Neuronal stem cell (in vitro differentiated cells): ENCODE measurements at regions not wholly inside any gene's neighbourhood (a gene's known extent, or its start where the extent isn't known, plus 50 kb on each side); places are given as distances from the start of the nearest gene placed in this dataset.

ENCODE experiments used
- DNase-seq: peaks from one replicate; pipeline ENCODE4 v3.0.0-alpha.2; 2013; ENCODE audit warnings: low spot score
- H2AFZ ChIP-seq: one replicate; pipeline ENCODE4 v1.6.1; 2013; ENCODE audit warnings: mild to moderate bottlenecking, low read length, inconsistent platforms
- H2AK5ac ChIP-seq: 2 replicates; pipeline ENCODE4 v1.6.1; 2013; ENCODE audit warnings: low read depth, mild to moderate bottlenecking, inconsistent platforms, low read length, moderate library complexity, mixed read lengths
- H2BK120ac ChIP-seq: 2 replicates; pipeline ENCODE4 v1.6.1; 2013; ENCODE audit warnings: low read depth, mild to moderate bottlenecking, inconsistent platforms, low read length, moderate library complexity, mixed read lengths
- H2BK12ac ChIP-seq: one replicate; pipeline ENCODE4 v1.6.1; 2013; ENCODE audit warnings: low read length, inconsistent platforms
- H2BK15ac ChIP-seq: 2 replicates; pipeline ENCODE4 v1.6.1; 2013; ENCODE audit warnings: mild to moderate bottlenecking, low read length, inconsistent platforms, mixed read lengths
- H2BK5ac ChIP-seq: one replicate; pipeline ENCODE4 v1.6.1; 2013; ENCODE audit warnings: inconsistent platforms, mild to moderate bottlenecking, low read length, moderate library complexity
- H3K14ac ChIP-seq: one replicate; pipeline ENCODE4 v1.6.1; 2013; ENCODE audit warnings: low read length, inconsistent platforms
- H3K18ac ChIP-seq: 2 replicates; pipeline ENCODE4 v1.6.1; 2013; ENCODE audit warnings: low read length, inconsistent platforms
- H3K23ac ChIP-seq: 2 replicates; pipeline ENCODE4 v1.6.1; 2013; ENCODE audit warnings: low read depth, mild to moderate bottlenecking, mixed read lengths, low read length, inconsistent platforms; ENCODE audit not compliant: poor library complexity
- H3K27ac ChIP-seq: replicated peaks from 3 replicates; pipeline ENCODE4 v1.5.1; 2013; ENCODE audit warnings: low read length, inconsistent platforms
- H3K27me3 ChIP-seq, 3 experiments: 2 replicates each; pipeline ENCODE4 v1.6.1; 2013; ENCODE audit warnings: low read length in 3 of 3, mild to moderate bottlenecking in 2 of 3, inconsistent platforms in 1 of 3, low read depth in 1 of 3, mixed read lengths in 1 of 3, moderate library complexity in 1 of 3; ENCODE audit not compliant: control insufficient read depth in 3 of 3, insufficient read depth in 3 of 3
- H3K36me3 ChIP-seq, 2 donors: replicated peaks in 1 of 2; 2 replicates each; pipeline ENCODE4 v1.6.1; 2013; ENCODE audit warnings: low read length in 2 of 2; ENCODE audit not compliant: control insufficient read depth in 2 of 2, insufficient read depth in 2 of 2
- H3K4ac ChIP-seq: 2 replicates; pipeline ENCODE4 v1.6.1; 2013; ENCODE audit warnings: inconsistent platforms, mild to moderate bottlenecking, low read length, moderate library complexity
- H3K4me1 ChIP-seq, 2 donors: 1 replicate in 1 of 2; 2 replicates in 1 of 2; pipeline ENCODE4 v1.6.1; 2013; ENCODE audit warnings: low read length in 2 of 2, low read depth in 1 of 2; ENCODE audit not compliant: control insufficient read depth in 2 of 2, insufficient read depth in 1 of 2
- H3K4me2 ChIP-seq: one replicate; pipeline ENCODE4 v1.6.1; 2013; ENCODE audit warnings: mild to moderate bottlenecking, low read length, inconsistent platforms; ENCODE audit not compliant: insufficient read depth, poor library complexity, severe bottlenecking
- H3K4me3 ChIP-seq, 2 donors: 2 replicates each; pipeline ENCODE4 v1.5.1; 2013; ENCODE audit warnings: low read length in 2 of 2, mild to moderate bottlenecking in 2 of 2, inconsistent platforms in 1 of 2, moderate library complexity in 1 of 2
- H3K79me1 ChIP-seq: one replicate; pipeline ENCODE4 v1.6.1; 2013; ENCODE audit warnings: low read depth, mild to moderate bottlenecking, inconsistent platforms, low read length, moderate library complexity
- H3K9ac ChIP-seq: one replicate; pipeline ENCODE4 v1.6.1; 2013; ENCODE audit warnings: mild to moderate bottlenecking, low read depth, low read length, inconsistent platforms; ENCODE audit not compliant: poor library complexity
- H3K9me3 ChIP-seq, 2 donors: replicated peaks in 1 of 2; 2 replicates each; pipeline versions ENCODE3 to v1.6.1; 2013; ENCODE audit warnings: low read length in 2 of 2, mild to moderate bottlenecking in 2 of 2, inconsistent platforms in 1 of 2, low read depth in 1 of 2, mixed read lengths in 1 of 2, moderate library complexity in 1 of 2; ENCODE audit not compliant: control insufficient read depth in 2 of 2, insufficient read depth in 1 of 2
- H4K8ac ChIP-seq: one replicate; pipeline ENCODE4 v1.6.1; 2013; ENCODE audit warnings: low read depth, mild to moderate bottlenecking, inconsistent platforms, low read length, moderate library complexity
- H4K91ac ChIP-seq: one replicate; pipeline ENCODE4 v1.6.1; 2013; ENCODE audit warnings: low read length, low read depth, mild to moderate bottlenecking, inconsistent platforms; ENCODE audit not compliant: poor library complexity
- WGBS, 2 donors: extraction: QIAGEN DNeasy Blood & Tissue Kit; methylation state at CpG; one replicate each; pipeline ENCODE4 v1.1.7; 2013; ENCODE audit warnings: missing lambda C conversion rate in 2 of 2, mixed read lengths in 1 of 2; ENCODE audit not compliant: insufficient read length in 2 of 2, insufficient replicate concordance in 1 of 2; ENCODE audit errors: extremely low coverage in 2 of 2; 5-methylcytosine and 5-hydroxymethylcytosine counted together

- H2AFZ ChIP-seq: no peak overlapping the region
- no peak overlapping the region for H2BK12ac ChIP-seq
- no peak overlapping the region for H2AK5ac ChIP-seq
- no peaks in the 10 kb centered on the region for H3K36me3 ChIP-seq
- H3K4me2 ChIP-seq: no peak overlapping the region
- no peak overlapping the region for H3K23ac ChIP-seq
- H3K79me1 ChIP-seq: no peaks in the 10 kb centered on the region
- no peak overlapping the region for H3K27ac ChIP-seq
- H3K4me3 ChIP-seq: no peak overlapping the region
- no peak overlapping the region for H2BK5ac ChIP-seq
- DNase-seq: no peak
- H3K4me1 ChIP-seq: no peaks in the 10 kb centered on the region
- H3K4ac ChIP-seq: no peak overlapping the region
- H3K9ac ChIP-seq: no peak overlapping the region
- no peak overlapping the region for H3K18ac ChIP-seq
- H4K8ac ChIP-seq: no peak overlapping the region
- no peak overlapping the region for H2BK15ac ChIP-seq
- H3K14ac ChIP-seq: no peak overlapping the region
- H3K27me3 ChIP-seq: no peaks in the 10 kb centered on the region
- no CpG with 5 or more reads among the region's 2 CpGs for WGBS, 2 donors
- no peak overlapping the region for H4K91ac ChIP-seq
- H2BK120ac ChIP-seq: no peak overlapping the region
- peaks cover 0 to 2% of the 10 kb centered on the region in 2 donors for H3K9me3 ChIP-seq
These were observed 356.0 kb upstream of the LMCD1 start for GRCh38 chr3:8145661-8146060.

- H2AK5ac ChIP-seq: no peak overlapping the region
- H3K4ac ChIP-seq: no peak overlapping the region
- no peak overlapping the region for H3K18ac ChIP-seq
- WGBS, 2 donors: no CpG with 5 or more reads among the region's 1 CpG
- no peaks in the 10 kb centered on the region for H3K27me3 ChIP-seq
- H2BK12ac ChIP-seq: no peak overlapping the region
- no peak overlapping the region for H4K8ac ChIP-seq
- H3K4me1 ChIP-seq: no peaks in the 10 kb centered on the region
- no peak overlapping the region for H3K23ac ChIP-seq
- no peaks in the 10 kb centered on the region for H3K36me3 ChIP-seq
- H3K4me3 ChIP-seq: no peak overlapping the region
- H2BK5ac ChIP-seq: no peak overlapping the region
- no peak overlapping the region for H3K9ac ChIP-seq
- no peak overlapping the region for H2BK15ac ChIP-seq
- no peak overlapping the region for H2BK120ac ChIP-seq
- DNase-seq: no peak
- H4K91ac ChIP-seq: no peak overlapping the region
- no peak overlapping the region for H3K27ac ChIP-seq
- no peak overlapping the region for H2AFZ ChIP-seq
- H3K79me1 ChIP-seq: no peaks in the 10 kb centered on the region
- H3K14ac ChIP-seq: no peak overlapping the region
- H3K4me2 ChIP-seq: no peak overlapping the region
- H3K9me3 ChIP-seq: no peaks in the 10 kb centered on the region
These were observed 353.9 kb upstream of the LMCD1 start for GRCh38 chr3:8147711-8148110.

- Histone ChIP-seq H3K4me3 (no peak overlapping the region), H4K8ac (no peak overlapping the region), H3K27ac (no peak overlapping the region), H2BK120ac (no peak overlapping the region), H2AFZ (no peak overlapping the region), H3K23ac (no peak overlapping the region), H2BK5ac (no peak overlapping the region), H3K9me3 (no peaks in the 10 kb centered on the region), H3K79me1 (no peaks in the 10 kb centered on the region), H3K4me1 (no peaks in the 10 kb centered on the region), H2BK12ac (no peak overlapping the region), H3K9ac (no peak overlapping the region), H2BK15ac (no peak overlapping the region), H3K4me2 (no peak overlapping the region), H4K91ac (no peak overlapping the region), H3K27me3 (no peaks in the 10 kb centered on the region), H3K4ac (no peak overlapping the region), H3K14ac (no peak overlapping the region), H3K18ac (no peak overlapping the region), H3K36me3 (no peaks in the 10 kb centered on the region), H2AK5ac (no peak overlapping the region)
- no peak for DNase-seq
- no CpG with 5 or more reads among the region's 6 CpGs for WGBS, 2 donors
These were observed 348.7 kb upstream of the LMCD1 start for GRCh38 chr3:8152821-8153418.

- no peak for DNase-seq
- Histone ChIP-seq H3K4ac (no peak overlapping the region), H3K4me1 (no peaks in the 10 kb centered on the region), H3K9me3 (no peaks in the 10 kb centered on the region), H2BK120ac (no peak overlapping the region), H2AFZ (no peak overlapping the region), H3K4me3 (no peak overlapping the region), H4K8ac (no peak overlapping the region), H2BK12ac (no peak overlapping the region), H3K27me3 (no peaks in the 10 kb centered on the region), H3K27ac (no peak overlapping the region), H3K23ac (no peak overlapping the region), H3K4me2 (no peak overlapping the region), H2BK5ac (no peak overlapping the region), H3K79me1 (no peaks in the 10 kb centered on the region), H2AK5ac (no peak overlapping the region), H3K9ac (no peak overlapping the region), H2BK15ac (no peak overlapping the region), H3K18ac (no peak overlapping the region), H3K14ac (no peak overlapping the region), H3K36me3 (no peaks in the 10 kb centered on the region), H4K91ac (no peak overlapping the region)
These were observed 347.8 kb upstream of the LMCD1 start for GRCh38 chr3:8153800-8154199.
